ENCODE measurements at regions not wholly inside any gene's neighbourhood (a gene's known extent, or its start where the extent isn't known, plus 50 kb on each side); places are given as distances from the start of the nearest gene placed in this dataset.

DNA sequence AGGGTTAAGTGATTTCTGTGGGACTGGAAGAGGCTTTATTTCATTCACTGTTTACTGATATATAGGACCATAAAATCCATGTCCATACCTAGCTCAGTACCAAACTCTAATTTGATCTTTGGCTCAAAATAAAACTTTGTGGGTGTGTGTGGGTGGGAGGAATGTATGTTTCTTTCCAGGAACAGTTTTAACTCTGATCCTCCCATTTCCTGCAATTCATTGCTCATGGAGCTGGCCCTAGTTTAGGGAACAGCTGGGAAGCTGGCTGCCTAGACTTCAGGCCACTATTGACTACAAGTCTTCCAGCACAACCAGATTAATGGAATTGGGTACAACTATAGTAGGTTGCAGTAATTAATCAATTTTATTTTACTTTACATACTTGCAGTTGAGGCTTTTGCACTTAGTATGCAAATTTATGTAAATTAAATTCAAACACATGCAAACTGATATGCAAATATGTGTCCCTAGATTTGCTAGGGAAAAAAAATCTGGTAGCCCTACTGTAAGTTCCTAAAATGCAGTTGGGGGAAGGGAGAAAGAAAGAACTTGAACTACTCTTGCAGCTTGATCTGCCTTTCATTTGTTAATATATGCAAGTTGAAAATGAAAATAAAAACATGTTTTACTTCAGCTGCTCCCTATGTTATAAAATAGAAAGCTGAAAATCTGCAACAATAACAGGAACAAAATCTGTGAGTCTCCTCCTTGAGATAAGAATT is 1070.3 kb upstream of the CELF4 start:
- peaks cover 0 to 9% (median 0%) of the 10 kb centered on the region in 4 donors for H3K9me3 ChIP-seq
- H3K4me3 ChIP-seq = no peak overlapping the region
- TF ChIP-seq, protein P1, sequence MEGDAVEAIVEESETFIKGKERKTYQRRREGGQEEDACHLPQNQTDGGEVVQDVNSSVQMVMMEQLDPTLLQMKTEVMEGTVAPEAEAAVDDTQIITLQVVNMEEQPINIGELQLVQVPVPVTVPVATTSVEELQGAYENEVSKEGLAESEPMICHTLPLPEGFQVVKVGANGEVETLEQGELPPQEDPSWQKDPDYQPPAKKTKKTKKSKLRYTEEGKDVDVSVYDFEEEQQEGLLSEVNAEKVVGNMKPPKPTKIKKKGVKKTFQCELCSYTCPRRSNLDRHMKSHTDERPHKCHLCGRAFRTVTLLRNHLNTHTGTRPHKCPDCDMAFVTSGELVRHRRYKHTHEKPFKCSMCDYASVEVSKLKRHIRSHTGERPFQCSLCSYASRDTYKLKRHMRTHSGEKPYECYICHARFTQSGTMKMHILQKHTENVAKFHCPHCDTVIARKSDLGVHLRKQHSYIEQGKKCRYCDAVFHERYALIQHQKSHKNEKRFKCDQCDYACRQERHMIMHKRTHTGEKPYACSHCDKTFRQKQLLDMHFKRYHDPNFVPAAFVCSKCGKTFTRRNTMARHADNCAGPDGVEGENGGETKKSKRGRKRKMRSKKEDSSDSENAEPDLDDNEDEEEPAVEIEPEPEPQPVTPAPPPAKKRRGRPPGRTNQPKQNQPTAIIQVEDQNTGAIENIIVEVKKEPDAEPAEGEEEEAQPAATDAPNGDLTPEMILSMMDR (IDR thresholded peaks at IDR 0.05) = no peak
- no peak for TF ChIP-seq POLR2A (IDR thresholded peaks at IDR 0.05)
- H3K36me3 ChIP-seq = no peaks in the 10 kb centered on the region
- no peak overlapping the region for H3K27ac ChIP-seq
- no peak for DNase-seq
- no peaks in the 10 kb centered on the region for H3K27me3 ChIP-seq
- no peaks in the 10 kb centered on the region for H3K4me1 ChIP-seq

DNA sequence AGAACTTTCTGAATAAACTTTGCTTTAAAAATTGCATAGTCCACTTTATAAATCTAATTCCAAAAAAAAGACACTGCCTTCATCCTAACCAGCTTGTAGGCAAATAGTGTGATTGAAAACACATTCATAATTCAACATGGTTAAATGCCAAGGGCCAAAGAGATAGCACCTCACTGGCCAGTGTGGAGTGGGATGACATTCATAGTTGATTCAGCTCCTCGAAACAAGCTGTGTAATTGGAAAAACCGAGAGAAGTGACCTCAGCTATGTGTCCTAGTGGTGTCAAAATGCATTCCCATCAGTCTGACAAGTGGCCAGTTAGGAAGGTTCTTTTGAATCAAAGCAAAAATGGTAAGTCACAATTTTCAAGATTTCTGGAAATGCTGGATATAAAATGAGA is 1068.5 kb upstream of the CELF4 start:
- DNase-seq = no peak
- peaks cover 0 to 3% (median 0%) of the 10 kb centered on the region in 4 donors for H3K9me3 ChIP-seq
- no peaks in the 10 kb centered on the region for H3K36me3 ChIP-seq
- H3K4me1 ChIP-seq = no peaks in the 10 kb centered on the region
- H3K27me3 ChIP-seq = no peaks in the 10 kb centered on the region
- H3K27ac ChIP-seq = no peak overlapping the region
- no peak for TF ChIP-seq POLR2A (IDR thresholded peaks at IDR 0.05)
- TF ChIP-seq, protein P1 (IDR thresholded peaks at IDR 0.05) = no peak
- no peak overlapping the region for H3K4me3 ChIP-seq

DNA sequence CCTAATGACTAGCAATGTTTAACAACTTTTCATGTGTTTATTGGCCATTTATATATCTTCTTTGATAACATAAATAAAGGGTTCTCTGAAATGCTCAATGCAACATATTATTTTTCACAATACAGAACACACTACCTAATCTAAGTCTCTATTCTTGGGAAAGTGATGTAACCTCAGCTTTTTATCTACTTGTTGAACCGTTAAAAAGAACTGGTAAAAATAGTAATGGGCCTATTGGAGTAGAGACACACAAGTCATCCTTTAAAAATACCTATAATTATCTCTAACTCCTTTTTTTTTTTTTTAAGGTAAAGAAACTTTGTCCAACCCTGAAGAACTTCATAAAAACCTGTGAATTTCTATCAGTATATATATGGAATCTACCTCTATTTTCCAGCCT is 1067.7 kb upstream of the CELF4 start:
- Histone ChIP-seq H3K4me3 (no peak overlapping the region), H3K27ac (no peak overlapping the region), H3K36me3 (no peaks in the 10 kb centered on the region), H3K4me1 (no peaks in the 10 kb centered on the region), H3K27me3 (no peaks in the 10 kb centered on the region), H3K9me3 (no peaks in the 10 kb centered on the region)
- TF ChIP-seq, protein P1 (IDR thresholded peaks at IDR 0.05) = no peak
- TF ChIP-seq POLR2A (IDR thresholded peaks at IDR 0.05) = no peak
- DNase-seq = no peak

DNA sequence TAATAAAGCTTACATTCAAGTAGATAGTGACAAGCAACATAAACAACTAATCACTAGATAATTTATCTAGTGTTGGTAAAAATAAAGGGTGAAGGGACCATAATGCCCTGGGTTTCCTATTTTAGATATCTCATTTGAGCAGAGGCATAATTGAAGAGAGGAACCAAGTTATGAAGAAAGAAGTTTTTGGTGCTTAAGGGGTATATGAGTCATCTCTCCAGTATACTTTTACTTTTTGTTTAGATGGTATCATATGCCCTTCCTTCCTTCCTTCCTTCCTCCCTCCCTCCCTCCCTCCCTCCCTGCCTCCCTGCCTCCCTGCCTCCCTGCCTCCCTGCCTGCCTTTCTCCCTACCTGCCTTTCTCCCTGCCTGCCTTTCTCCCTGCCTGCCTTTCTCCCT is 1053.5 kb upstream of the CELF4 start:
- no peak overlapping the region for H3K4me3 ChIP-seq
- DNase-seq = no peak
- no peaks in the 10 kb centered on the region for H3K4me1 ChIP-seq
- TF ChIP-seq, protein P1 (IDR thresholded peaks at IDR 0.05) = no peak
- TF ChIP-seq POLR2A (IDR thresholded peaks at IDR 0.05) = no peak
- no peak overlapping the region for H3K27ac ChIP-seq
- no peaks in the 10 kb centered on the region for H3K36me3 ChIP-seq
- no peaks in the 10 kb centered on the region for H3K9me3 ChIP-seq
- H3K27me3 ChIP-seq = no peaks in the 10 kb centered on the region

DNA sequence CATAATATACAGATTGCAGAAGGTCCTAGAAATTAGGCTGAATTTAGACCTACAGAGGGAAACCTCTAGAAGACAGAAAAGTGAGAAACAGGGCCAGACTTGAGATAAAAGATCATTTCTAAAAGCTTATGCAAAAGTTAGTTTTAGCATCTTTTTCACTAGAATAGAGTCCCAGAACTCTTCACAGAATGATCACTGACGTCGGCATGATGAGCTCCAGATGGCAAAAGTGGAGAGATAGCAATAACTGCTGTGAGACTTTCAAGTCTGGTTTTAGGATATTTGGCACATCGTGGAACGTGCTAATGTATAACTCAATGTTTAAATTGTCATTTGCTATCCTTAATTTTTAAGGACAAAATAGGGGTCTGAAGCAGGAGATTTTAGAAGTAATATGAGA is 1050.7 kb upstream of the CELF4 start:
- Histone ChIP-seq H3K27me3 (no peaks in the 10 kb centered on the region), H3K4me1 (no peaks in the 10 kb centered on the region), H3K9me3 (no peaks in the 10 kb centered on the region), H3K4me3 (no peak overlapping the region), H3K36me3 (no peaks in the 10 kb centered on the region), H3K27ac (no peak overlapping the region)
- DNase-seq = no peak
- TF ChIP-seq, protein P1 (IDR thresholded peaks at IDR 0.05) = no peak
- TF ChIP-seq POLR2A (IDR thresholded peaks at IDR 0.05) = no peak

Data from Peyer's patch (tissue), 4 donors.